Bronchial epithelial cell (primary cell): ENCODE measurements at regions not wholly inside any gene's neighbourhood (a gene's known extent, or its start where the extent isn't known, plus 50 kb on each side); places are given as distances from the start of the nearest gene placed in this dataset.
A peak's percentile ranks its signal among the peaks of the same experiment; 100 is the strongest.

Experiments used
- DNase-seq: peaks from one replicate; pipeline ENCODE4 v3.0.0-alpha.2; 2010; ENCODE audit warnings: low read depth
- FAIRE-seq: peaks from 2 replicates; lab custom pipeline; 2011; peaks lifted over from hg19 to GRCh38; lab: Jason Lieb, UNC
- H3K27me3 ChIP-seq: 2 replicates; pipeline ENCODE4 v1.5.1; 2011; ENCODE audit warnings: low read length; ENCODE audit not compliant: control insufficient read depth, insufficient read depth
- H3K36me3 ChIP-seq: 2 replicates; pipeline ENCODE4 v1.5.1; 2011; ENCODE audit warnings: low read length; ENCODE audit not compliant: control insufficient read depth, insufficient read depth
- H3K4me3 ChIP-seq: 2 replicates; pipeline ENCODE4 v1.5.1; 2011; ENCODE audit warnings: mild to moderate bottlenecking, low read depth, low read length, control low read depth
- TF ChIP-seq, protein P1 (sequence below): IDR thresholded peaks from 2 replicates; pipeline ENCODE4 v1.5.1; 2011; ENCODE audit warnings: mild to moderate bottlenecking, moderate library complexity, low read length, control low read depth, inconsistent platforms; ENCODE audit not compliant: insufficient read depth, severe bottlenecking

DNA sequence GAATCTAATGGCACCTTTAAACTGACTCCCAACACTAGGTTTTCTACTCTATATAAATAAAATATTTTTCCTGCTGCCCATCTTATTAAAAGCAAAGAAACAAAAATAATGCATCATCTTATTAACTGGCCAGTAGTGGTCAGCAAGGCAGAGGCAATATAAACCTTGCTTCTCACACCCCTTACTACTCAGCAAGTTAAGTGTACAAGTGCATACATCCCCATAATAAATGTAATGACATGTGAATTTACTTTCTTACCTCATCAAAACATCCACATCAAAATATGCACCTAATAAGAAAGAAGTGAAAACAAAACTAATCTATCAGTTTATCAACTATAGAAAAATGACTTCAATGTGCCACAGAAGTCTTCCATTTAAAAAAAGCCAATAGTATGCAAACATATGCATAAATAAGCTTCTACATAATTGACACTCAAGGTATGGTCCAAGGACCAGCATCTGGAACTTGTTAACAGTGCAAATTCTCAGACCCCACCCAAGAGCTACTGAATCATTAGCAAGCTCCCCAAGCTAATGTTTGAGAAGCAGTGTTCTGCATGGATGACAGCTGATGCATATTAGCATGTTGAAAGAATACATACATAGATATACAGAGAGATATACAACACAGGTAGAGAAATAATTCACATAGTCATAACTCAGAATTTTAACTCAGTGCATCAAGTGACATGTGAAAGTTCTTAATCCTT, 182.7 kb downstream of the C7orf25 start:
- H3K4me3 ChIP-seq, result no peak overlapping the region
- FAIRE-seq, result no peak
- TF ChIP-seq, protein P1, sequence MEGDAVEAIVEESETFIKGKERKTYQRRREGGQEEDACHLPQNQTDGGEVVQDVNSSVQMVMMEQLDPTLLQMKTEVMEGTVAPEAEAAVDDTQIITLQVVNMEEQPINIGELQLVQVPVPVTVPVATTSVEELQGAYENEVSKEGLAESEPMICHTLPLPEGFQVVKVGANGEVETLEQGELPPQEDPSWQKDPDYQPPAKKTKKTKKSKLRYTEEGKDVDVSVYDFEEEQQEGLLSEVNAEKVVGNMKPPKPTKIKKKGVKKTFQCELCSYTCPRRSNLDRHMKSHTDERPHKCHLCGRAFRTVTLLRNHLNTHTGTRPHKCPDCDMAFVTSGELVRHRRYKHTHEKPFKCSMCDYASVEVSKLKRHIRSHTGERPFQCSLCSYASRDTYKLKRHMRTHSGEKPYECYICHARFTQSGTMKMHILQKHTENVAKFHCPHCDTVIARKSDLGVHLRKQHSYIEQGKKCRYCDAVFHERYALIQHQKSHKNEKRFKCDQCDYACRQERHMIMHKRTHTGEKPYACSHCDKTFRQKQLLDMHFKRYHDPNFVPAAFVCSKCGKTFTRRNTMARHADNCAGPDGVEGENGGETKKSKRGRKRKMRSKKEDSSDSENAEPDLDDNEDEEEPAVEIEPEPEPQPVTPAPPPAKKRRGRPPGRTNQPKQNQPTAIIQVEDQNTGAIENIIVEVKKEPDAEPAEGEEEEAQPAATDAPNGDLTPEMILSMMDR, result no peak
- H3K36me3 ChIP-seq, result no peaks in the 10 kb centered on the region
- DNase-seq, result no peak
- H3K27me3 ChIP-seq, result peaks cover 3% of the 10 kb centered on the region

DNA sequence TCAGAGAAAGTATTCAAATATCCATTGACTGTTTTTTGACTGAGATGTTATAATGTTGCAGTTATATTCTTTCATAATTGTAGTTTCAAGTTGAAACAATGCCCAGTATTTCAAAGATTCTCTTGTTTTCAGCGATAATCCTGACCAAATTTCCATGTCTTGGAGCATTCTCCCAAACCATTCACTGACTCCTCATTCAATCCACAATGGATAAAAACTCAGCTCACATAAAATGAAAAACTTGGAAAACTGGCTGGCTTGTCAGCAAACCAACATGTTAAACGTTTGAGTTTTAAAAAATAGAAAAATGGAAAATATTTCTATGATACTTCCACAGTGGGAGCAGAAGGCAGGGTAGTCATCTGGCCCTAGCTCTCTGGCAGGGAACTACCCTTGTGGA, 184.4 kb downstream of the C7orf25 start:
- FAIRE-seq (no peak), DNase-seq (no peak)
- TF ChIP-seq, protein P1, result no peak
- Histone ChIP-seq H3K27me3 (no peaks in the 10 kb centered on the region), H3K36me3 (no peaks in the 10 kb centered on the region), H3K4me3 (no peak overlapping the region)

DNA sequence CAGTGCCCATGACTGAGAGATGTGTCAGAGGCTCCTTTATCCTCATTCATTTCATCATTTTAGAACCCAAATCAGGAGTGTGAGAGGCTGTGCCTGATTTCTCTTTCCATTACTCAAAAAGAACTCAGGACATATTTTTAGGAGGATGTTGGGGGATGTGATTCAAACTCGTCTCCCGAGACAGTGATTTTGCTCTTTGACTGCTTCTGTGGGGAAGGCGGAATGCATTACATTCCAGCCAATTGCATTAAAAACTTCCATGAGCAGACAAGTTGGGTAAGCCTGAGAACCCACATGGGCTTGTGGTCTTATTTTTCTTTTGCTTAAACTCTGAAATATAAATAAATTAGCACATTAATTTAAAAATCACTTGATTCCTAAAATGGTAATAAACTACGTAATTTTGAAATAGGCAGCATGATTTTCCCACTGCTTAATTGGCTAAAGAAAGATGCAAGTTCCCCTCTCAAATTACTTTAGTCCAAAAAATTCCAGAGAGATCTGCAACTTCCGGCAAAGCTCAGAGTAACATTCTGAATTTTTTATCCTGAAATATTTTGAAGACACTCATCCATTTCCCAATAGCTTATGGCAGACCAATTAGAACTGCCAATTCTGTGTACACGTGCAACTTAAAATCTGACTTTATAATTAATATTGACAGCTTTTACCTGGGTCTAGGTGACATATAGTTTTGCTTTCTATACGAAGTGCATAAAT, 185.6 kb downstream of the C7orf25 start:
- TF ChIP-seq, protein P1, result no peak
- no peaks in the 10 kb centered on the region for H3K36me3 ChIP-seq

DNA sequence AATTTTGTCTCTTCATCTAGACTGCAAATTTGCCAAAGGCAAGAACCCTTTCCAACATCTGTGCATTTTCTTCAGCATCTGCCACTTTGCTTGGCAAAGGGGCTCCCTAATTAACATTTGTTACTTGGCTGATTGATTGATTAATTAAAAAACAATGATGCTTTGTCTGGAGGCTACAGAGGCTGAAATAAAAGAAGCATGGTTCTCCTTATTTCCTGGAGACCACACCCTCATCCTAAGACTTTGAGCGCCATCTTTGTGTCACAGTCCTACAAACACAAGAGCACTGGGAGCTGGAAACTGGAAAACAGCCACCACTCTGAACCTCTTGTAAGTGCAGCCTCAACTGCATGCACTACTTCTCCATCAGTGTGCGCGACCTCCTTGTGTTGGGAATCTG, 189.2 kb downstream of the C7orf25 start:
- no peak for DNase-seq
- Histone ChIP-seq H3K27me3 (no peaks in the 10 kb centered on the region), H3K4me3 (no peak overlapping the region), H3K36me3 (no peaks in the 10 kb centered on the region)
- TF ChIP-seq, protein P1, result no peak
- FAIRE-seq, result no peak

More for the DNA sequence above, 185.6 kb downstream of the C7orf25 start:
- H3K4me3 ChIP-seq, result no peak overlapping the region
- DNase-seq, result peak; percentile 3
- H3K27me3 ChIP-seq, result no peaks in the 10 kb centered on the region
- FAIRE-seq, result no peak

DNA sequence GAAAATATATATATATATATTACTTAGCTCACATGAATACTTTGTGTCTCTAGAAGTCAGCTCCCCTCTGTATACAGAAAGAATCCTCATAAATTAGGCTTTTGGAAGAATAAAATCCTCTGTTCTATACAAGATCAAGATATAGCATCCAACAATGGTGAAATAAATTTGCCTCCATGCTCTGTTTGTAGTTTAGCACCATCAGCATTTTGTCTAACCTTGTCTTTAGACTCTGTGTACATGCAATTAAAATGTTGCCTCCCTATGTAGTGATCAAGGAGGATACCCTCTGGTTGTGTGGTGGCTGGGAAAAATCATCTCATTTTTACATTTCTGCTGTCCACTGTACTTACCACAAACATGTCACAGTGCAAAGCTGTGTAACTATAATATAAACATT, 189.7 kb downstream of the C7orf25 start:
- H3K27me3 ChIP-seq, result no peaks in the 10 kb centered on the region
- DNase-seq (no peak), FAIRE-seq (no peak)
- H3K4me3 ChIP-seq, result no peak overlapping the region
- TF ChIP-seq, protein P1, result no peak
- H3K36me3 ChIP-seq, result no peaks in the 10 kb centered on the region
